ENCODE measurements at regions not wholly inside any gene's neighbourhood (a gene's known extent, or its start where the extent isn't known, plus 50 kb on each side); places are given as distances from the start of the nearest gene placed in this dataset.

- Histone ChIP-seq H3K27me3 (ENCODE audit: control insufficient read depth, insufficient read depth, low read length, poor library complexity, severe bottlenecking) (no peaks in the 10 kb centered on the region), H3K27ac (ENCODE audit: low read depth, low read length) (no peak overlapping the region), H3K4me3 (ENCODE audit: low read length) (no peak overlapping the region), H3K9me3 (ENCODE audit: control insufficient read depth, low read length) (peaks cover 39% of the 10 kb centered on the region), H3K4me1 (ENCODE audit: control insufficient read depth, insufficient read depth, low read length) (no peaks in the 10 kb centered on the region), H3K9ac (ENCODE audit: extremely low read depth, low read length, poor library complexity, severe bottlenecking) (no peak overlapping the region), H3K36me3 (ENCODE audit: control insufficient read depth, insufficient read depth, low read length) (no peaks in the 10 kb centered on the region)
- H3K4me1 Mint-ChIP-seq, result no peaks in the 10 kb centered on the region
- DNase-seq, result no peak
- peaks cover 5% of the 10 kb centered on the region for H3K36me3 Mint-ChIP-seq (ENCODE audit: low read depth)
- H3K27me3 Mint-ChIP-seq (ENCODE audit: insufficient read depth), result no peaks in the 10 kb centered on the region
- H3K27ac Mint-ChIP-seq, result no peak overlapping the region
- H3K9me3 Mint-ChIP-seq, result peaks cover 32% of the 10 kb centered on the region
- TF ChIP-seq CTCF (conservative IDR thresholded peaks at IDR 0.05), result no peak
- WGBS, 2 experiments (ENCODE audit: insufficient coverage in 1 of 2, insufficient read length in 1 of 2), result 70 to 95% methylated on average over 4 to 5 of the region's 5 CpGs
- no peak overlapping the region for H3K4me3 Mint-ChIP-seq
Measured at GRCh38 chr11:42329929-42330565, 870.6 kb upstream of the LRRC4C start.

GRCh38 chr11:42337786-42338455, 878.5 kb upstream of the LRRC4C start:
- peaks cover 1% of the 10 kb centered on the region for H3K27me3 Mint-ChIP-seq (ENCODE audit: insufficient read depth)
- H3K36me3 ChIP-seq (ENCODE audit: control insufficient read depth, insufficient read depth, low read length), result no peaks in the 10 kb centered on the region
- H3K4me1 Mint-ChIP-seq, result no peaks in the 10 kb centered on the region
- peaks cover 16% of the 10 kb centered on the region for H3K9me3 ChIP-seq (ENCODE audit: control insufficient read depth, low read length)
- no peak for TF ChIP-seq CTCF (conservative IDR thresholded peaks at IDR 0.05)
- H3K36me3 Mint-ChIP-seq (ENCODE audit: low read depth), result peaks cover 8% of the 10 kb centered on the region
- WGBS, 2 experiments (ENCODE audit: insufficient coverage in 1 of 2, insufficient read length in 1 of 2), result 92 to 94% methylated on average over 4 of the region's 4 CpGs
- no peak overlapping the region for H3K4me3 ChIP-seq (ENCODE audit: low read length)
- H3K27ac ChIP-seq (ENCODE audit: low read depth, low read length), result peak overlapping the region; percentile 15
- no peaks in the 10 kb centered on the region for H3K4me1 ChIP-seq (ENCODE audit: control insufficient read depth, insufficient read depth, low read length)
- DNase-seq, result no peak
- no peaks in the 10 kb centered on the region for H3K27me3 ChIP-seq (ENCODE audit: control insufficient read depth, insufficient read depth, low read length, poor library complexity, severe bottlenecking)
- peaks cover 36% of the 10 kb centered on the region for H3K9me3 Mint-ChIP-seq
- no peak overlapping the region for H3K9ac ChIP-seq (ENCODE audit: extremely low read depth, low read length, poor library complexity, severe bottlenecking)
- no peak overlapping the region for H3K27ac Mint-ChIP-seq
- no peak overlapping the region for H3K4me3 Mint-ChIP-seq

- DNase-seq, result no peak
- no peaks in the 10 kb centered on the region for H3K4me1 ChIP-seq (ENCODE audit: control insufficient read depth, insufficient read depth, low read length)
- Mint-ChIP-seq H3K9me3 (peaks cover 23% of the 10 kb centered on the region), H3K36me3 (ENCODE audit: low read depth) (peaks cover 2% of the 10 kb centered on the region), H3K4me3 (no peak overlapping the region), H3K27me3 (ENCODE audit: insufficient read depth) (peaks cover 1% of the 10 kb centered on the region), H3K4me1 (no peaks in the 10 kb centered on the region), H3K27ac (no peak overlapping the region)
- no peaks in the 10 kb centered on the region for H3K36me3 ChIP-seq (ENCODE audit: control insufficient read depth, insufficient read depth, low read length)
- no peak overlapping the region for H3K4me3 ChIP-seq (ENCODE audit: low read length)
- no peak overlapping the region for H3K9ac ChIP-seq (ENCODE audit: extremely low read depth, low read length, poor library complexity, severe bottlenecking)
- H3K27ac ChIP-seq (ENCODE audit: low read depth, low read length), result no peak overlapping the region
- 94 to 97% methylated on average over 5 to 25 of the region's 25 CpGs for WGBS, 2 experiments (ENCODE audit: insufficient coverage in 1 of 2, insufficient read length in 1 of 2)
- no peaks in the 10 kb centered on the region for H3K27me3 ChIP-seq (ENCODE audit: control insufficient read depth, insufficient read depth, low read length, poor library complexity, severe bottlenecking)
- peaks cover 16% of the 10 kb centered on the region for H3K9me3 ChIP-seq (ENCODE audit: control insufficient read depth, low read length)
- TF ChIP-seq CTCF (conservative IDR thresholded peaks at IDR 0.05), result no peak
Measured at GRCh38 chr11:42344204-42344792, 884.8 kb upstream of the LRRC4C start.
